Parathyroid adenoma (tissue), 2 donors: ENCODE measurements at regions not wholly inside any gene's neighbourhood (a gene's known extent, or its start where the extent isn't known, plus 50 kb on each side); places are given as distances from the start of the nearest gene placed in this dataset.

Experiments used
- H2AFZ ChIP-seq: fragments of 300-600 bp; sonication (generic); one replicate; pipeline ENCODE4 v1.7.0; 2017; ENCODE audit warnings: antibody characterized with exemption, mild to moderate bottlenecking
- H3K27ac ChIP-seq: fragments of 300-600 bp; sonication (generic); one replicate; pipeline ENCODE4 v1.7.0; 2017
- H3K27me3 ChIP-seq: fragments of 300-600 bp; sonication (generic); one replicate; pipeline ENCODE4 v1.7.0; 2017; ENCODE audit warnings: low read length; ENCODE audit not compliant: control insufficient read depth, insufficient read depth
- H3K36me3 ChIP-seq: fragments of 300-600 bp; sonication (generic); one replicate; pipeline ENCODE4 v1.7.0; 2017; ENCODE audit warnings: low read length; ENCODE audit not compliant: control insufficient read depth, insufficient read depth
- H3K4me1 ChIP-seq: fragments of 300-600 bp; sonication (generic); one replicate; pipeline ENCODE4 v1.7.0; 2017; ENCODE audit warnings: control low read depth
- H3K4me2 ChIP-seq: fragments of 300-600 bp; sonication (generic); one replicate; pipeline ENCODE4 v1.7.0; 2017; ENCODE audit warnings: low read length
- H3K4me3 ChIP-seq: fragments of 300-600 bp; sonication (generic); one replicate; pipeline ENCODE4 v1.7.0; 2017; ENCODE audit warnings: low read depth, low read length
- H3K79me2 ChIP-seq: fragments of 300-600 bp; sonication (generic); one replicate; pipeline ENCODE4 v1.7.0; 2017; ENCODE audit warnings: control low read depth
- H3K9ac ChIP-seq: fragments of 300-600 bp; sonication (generic); one replicate; pipeline ENCODE4 v1.7.0; 2017; ENCODE audit warnings: mild to moderate bottlenecking
- H3K9me3 ChIP-seq: fragments of 300-600 bp; sonication (generic); one replicate; pipeline ENCODE4 v1.7.0; 2017; ENCODE audit warnings: low read length; ENCODE audit not compliant: control insufficient read depth
- TF ChIP-seq, protein P1 (sequence below): fragments of 300-600 bp; sonication (generic); IDR thresholded peaks from one replicate; pipeline ENCODE4 v1.7.0; 2017; ENCODE audit warnings: antibody characterized with exemption, mild to moderate bottlenecking
- donor health status: primary hyperparathyroidism.

- Histone ChIP-seq H2AFZ (no peak overlapping the region), H3K9ac (no peak overlapping the region), H3K79me2 (no peaks in the 10 kb centered on the region), H3K4me2 (no peak overlapping the region), H3K27me3 (no peaks in the 10 kb centered on the region), H3K4me3 (no peak overlapping the region), H3K27ac (no peak overlapping the region), H3K4me1 (no peaks in the 10 kb centered on the region), H3K36me3 (no peaks in the 10 kb centered on the region), H3K9me3 (no peaks in the 10 kb centered on the region)
- TF ChIP-seq, protein P1, sequence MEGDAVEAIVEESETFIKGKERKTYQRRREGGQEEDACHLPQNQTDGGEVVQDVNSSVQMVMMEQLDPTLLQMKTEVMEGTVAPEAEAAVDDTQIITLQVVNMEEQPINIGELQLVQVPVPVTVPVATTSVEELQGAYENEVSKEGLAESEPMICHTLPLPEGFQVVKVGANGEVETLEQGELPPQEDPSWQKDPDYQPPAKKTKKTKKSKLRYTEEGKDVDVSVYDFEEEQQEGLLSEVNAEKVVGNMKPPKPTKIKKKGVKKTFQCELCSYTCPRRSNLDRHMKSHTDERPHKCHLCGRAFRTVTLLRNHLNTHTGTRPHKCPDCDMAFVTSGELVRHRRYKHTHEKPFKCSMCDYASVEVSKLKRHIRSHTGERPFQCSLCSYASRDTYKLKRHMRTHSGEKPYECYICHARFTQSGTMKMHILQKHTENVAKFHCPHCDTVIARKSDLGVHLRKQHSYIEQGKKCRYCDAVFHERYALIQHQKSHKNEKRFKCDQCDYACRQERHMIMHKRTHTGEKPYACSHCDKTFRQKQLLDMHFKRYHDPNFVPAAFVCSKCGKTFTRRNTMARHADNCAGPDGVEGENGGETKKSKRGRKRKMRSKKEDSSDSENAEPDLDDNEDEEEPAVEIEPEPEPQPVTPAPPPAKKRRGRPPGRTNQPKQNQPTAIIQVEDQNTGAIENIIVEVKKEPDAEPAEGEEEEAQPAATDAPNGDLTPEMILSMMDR, result no peak
These were observed 386.5 kb upstream of the BRINP3 start for GRCh38 chr1:190864013-190864641.

- H3K27me3 ChIP-seq, result no peaks in the 10 kb centered on the region
- H3K4me1 ChIP-seq, result no peaks in the 10 kb centered on the region
- H3K79me2 ChIP-seq, result no peaks in the 10 kb centered on the region
- no peak overlapping the region for H2AFZ ChIP-seq
- H3K4me2 ChIP-seq, result no peak overlapping the region
- no peak overlapping the region for H3K27ac ChIP-seq
- H3K36me3 ChIP-seq, result no peaks in the 10 kb centered on the region
- TF ChIP-seq, protein P1, result no peak
- H3K4me3 ChIP-seq, result no peak overlapping the region
- no peaks in the 10 kb centered on the region for H3K9me3 ChIP-seq
- no peak overlapping the region for H3K9ac ChIP-seq
These were observed 402.7 kb upstream of the BRINP3 start for GRCh38 chr1:190880352-190880751.

DNA sequence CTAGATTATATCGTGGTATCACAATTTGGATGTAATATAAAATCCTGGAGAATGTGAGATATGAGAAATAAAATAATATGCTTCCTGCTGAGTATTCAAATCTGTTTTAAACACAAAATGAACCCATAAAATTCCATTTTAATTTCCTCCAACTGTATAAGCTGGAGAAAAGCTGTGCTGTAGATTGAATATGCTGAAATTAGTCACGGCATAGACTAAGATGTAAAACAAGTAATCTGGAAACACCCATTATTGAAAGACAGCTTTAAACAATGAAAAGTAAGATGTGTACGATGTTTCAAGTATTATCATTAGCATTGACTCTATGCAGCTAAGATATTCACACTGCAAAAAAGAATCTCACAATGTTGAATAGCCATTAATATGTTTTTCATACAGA lies 403.4 kb upstream of the BRINP3 start:
- Histone ChIP-seq H3K4me2 (no peak overlapping the region), H3K79me2 (no peaks in the 10 kb centered on the region), H3K9me3 (no peaks in the 10 kb centered on the region), H3K4me3 (no peak overlapping the region), H2AFZ (no peak overlapping the region), H3K9ac (no peak overlapping the region), H3K36me3 (no peaks in the 10 kb centered on the region), H3K27ac (no peak overlapping the region), H3K4me1 (no peaks in the 10 kb centered on the region), H3K27me3 (no peaks in the 10 kb centered on the region)
- TF ChIP-seq, protein P1, result no peak

- Histone ChIP-seq H3K36me3 (no peaks in the 10 kb centered on the region), H3K79me2 (no peaks in the 10 kb centered on the region), H3K4me2 (no peak overlapping the region), H2AFZ (no peak overlapping the region), H3K4me3 (no peak overlapping the region), H3K4me1 (no peaks in the 10 kb centered on the region), H3K27me3 (no peaks in the 10 kb centered on the region), H3K27ac (no peak overlapping the region), H3K9ac (no peak overlapping the region), H3K9me3 (no peaks in the 10 kb centered on the region)
- TF ChIP-seq, protein P1, result no peak
These were observed 419.6 kb upstream of the BRINP3 start for GRCh38 chr1:190897233-190897632.

- Histone ChIP-seq H3K79me2 (no peaks in the 10 kb centered on the region), H3K4me1 (no peaks in the 10 kb centered on the region), H3K27ac (no peak overlapping the region), H3K4me3 (no peak overlapping the region), H3K27me3 (no peaks in the 10 kb centered on the region), H3K4me2 (no peak overlapping the region), H3K36me3 (no peaks in the 10 kb centered on the region), H3K9ac (no peak overlapping the region), H2AFZ (no peak overlapping the region), H3K9me3 (no peaks in the 10 kb centered on the region)
- TF ChIP-seq, protein P1, result no peak
These were observed 426.5 kb upstream of the BRINP3 start for GRCh38 chr1:190904091-190904695.
